GM12875 (cell line): ENCODE measurements at regions not wholly inside any gene's neighbourhood (a gene's known extent, or its start where the extent isn't known, plus 50 kb on each side); places are given as distances from the start of the nearest gene placed in this dataset.

Experiments
- H3K4me3 ChIP-seq: one replicate; pipeline ENCODE4 v1.5.1; 2011; ENCODE audit warnings: low read depth, low read length, control low read depth
- CTCF ChIP-seq: IDR thresholded peaks from 2 replicates; pipeline ENCODE4 v1.5.1; 2011; ENCODE audit warnings: low read depth, mild to moderate bottlenecking, control low read depth, inconsistent platforms, low read length, moderate library complexity, borderline replicate concordance; ENCODE audit not compliant: insufficient read depth

- no peak for TF ChIP-seq CTCF
- H3K4me3 ChIP-seq, result no peak overlapping the region
These were observed 226.1 kb upstream of the F9 start for GRCh38 chrX:139304471-139304870.

- no peak overlapping the region for H3K4me3 ChIP-seq
- no peak for TF ChIP-seq CTCF
These were observed 231.2 kb upstream of the F9 start for GRCh38 chrX:139299309-139299708.

- H3K4me3 ChIP-seq, result no peak overlapping the region
- TF ChIP-seq CTCF, result no peak
These were observed 232.1 kb upstream of the F9 start for GRCh38 chrX:139298437-139298836.

GRCh38 chrX:139297638-139298037, 232.9 kb upstream of the F9 start:
- H3K4me3 ChIP-seq, result no peak overlapping the region
- TF ChIP-seq CTCF, result no peak

- H3K4me3 ChIP-seq, result no peak overlapping the region
- no peak for TF ChIP-seq CTCF
These were observed 236.5 kb upstream of the F9 start for GRCh38 chrX:139293991-139294390.

- no peak overlapping the region for H3K4me3 ChIP-seq
- TF ChIP-seq CTCF, result no peak
These were observed 240.2 kb upstream of the F9 start for GRCh38 chrX:139290310-139290709.

- no peak overlapping the region for H3K4me3 ChIP-seq
- TF ChIP-seq CTCF, result no peak
These were observed 243.2 kb upstream of the F9 start for GRCh38 chrX:139287155-139287924.
